HEK293T (cell line): ENCODE measurements at regions not wholly inside any gene's neighbourhood (a gene's known extent, or its start where the extent isn't known, plus 50 kb on each side); places are given as distances from the start of the nearest gene placed in this dataset.
A peak's percentile ranks its signal among the peaks of the same experiment; 100 is the strongest.

ENCODE experiments used
- CTCF ChIA-PET: fragments of 350-600 bp; formaldehyde crosslinking; extraction: SDS; loops from one replicate; lab custom pipeline; 2021; ENCODE audit warnings: antibody characterized with exemption, inconsistent platforms; lab: Yijun Ruan, JAX
- POLR2A ChIA-PET: fragments of 350-600 bp; formaldehyde crosslinking; extraction: SDS; loops from one replicate; lab custom pipeline; 2020; ENCODE audit warnings: antibody characterized with exemption, inconsistent platforms; lab: Yijun Ruan, JAX
- DNase-seq: peaks from one replicate; pipeline ENCODE4 v3.0.0; 2012; ENCODE audit warnings: mixed read lengths; ENCODE audit errors: extremely low spot score
- ARNT ChIP-seq: fragments of 450-650 bp; IDR thresholded peaks from 2 replicates; pipeline ENCODE4 v1.6.1; 2017; ENCODE audit warnings: mild to moderate bottlenecking
- BHLHE40 ChIP-seq: fragments of 450-650 bp; IDR thresholded peaks from 2 replicates; pipeline ENCODE4 v1.6.1; 2016; ENCODE audit warnings: mild to moderate bottlenecking, moderate library complexity, borderline replicate concordance
- CTBP1 ChIP-seq: fragments of 450-650 bp; IDR thresholded peaks from 2 replicates; pipeline ENCODE4 v1.6.1; 2016; ENCODE audit warnings: borderline replicate concordance
- ELF4 ChIP-seq: fragments of 450-650 bp; IDR thresholded peaks from 2 replicates; pipeline ENCODE4 v1.6.1; 2017; ENCODE audit warnings: antibody characterized with exemption
- FOXA1 ChIP-seq: fragments of 450-650 bp; IDR thresholded peaks from 2 replicates; pipeline ENCODE4 v1.6.1; 2016; ENCODE audit warnings: mild to moderate bottlenecking
- FOXK2 ChIP-seq: fragments of 450-650 bp; IDR thresholded peaks from 2 replicates; pipeline ENCODE4 v1.6.1; 2016; ENCODE audit warnings: mild to moderate bottlenecking
- FOXM1 ChIP-seq: fragments of 450-650 bp; IDR thresholded peaks from 2 replicates; pipeline ENCODE4 v1.6.1; 2017; ENCODE audit warnings: mild to moderate bottlenecking, borderline replicate concordance
- HDGF ChIP-seq: fragments of 450-650 bp; IDR thresholded peaks from 2 replicates; pipeline ENCODE4 v1.6.1; 2017; ENCODE audit warnings: antibody characterized with exemption, borderline replicate concordance
- L3MBTL2 ChIP-seq: fragments of 450-650 bp; conservative IDR thresholded peaks from 2 replicates; pipeline ENCODE4 v1.6.1; 2016; ENCODE audit warnings: mild to moderate bottlenecking
- LEF1 ChIP-seq: fragments of 450-650 bp; IDR thresholded peaks from 2 replicates; pipeline ENCODE4 v1.6.1; 2017; ENCODE audit warnings: mild to moderate bottlenecking, borderline replicate concordance
- NFRKB ChIP-seq: fragments of 450-650 bp; IDR thresholded peaks from 2 replicates; pipeline ENCODE4 v1.6.1; 2016; ENCODE audit warnings: mild to moderate bottlenecking, moderate library complexity
- SP1 ChIP-seq: fragments of 450-650 bp; IDR thresholded peaks from 2 replicates; pipeline ENCODE4 v1.6.1; 2017
- SUZ12 ChIP-seq: fragments of 450-650 bp; IDR thresholded peaks from 2 replicates; pipeline ENCODE4 v1.6.1; 2016; ENCODE audit warnings: mild to moderate bottlenecking
- TARDBP ChIP-seq: fragments of 450-650 bp; IDR thresholded peaks from 2 replicates; pipeline ENCODE4 v1.6.1; 2016
- ZNF384 ChIP-seq: fragments of 450-650 bp; IDR thresholded peaks from 2 replicates; pipeline ENCODE4 v1.6.1; 2016
- TF ChIP-seq, protein P1 (sequence below): fragments of 450-650 bp; IDR thresholded peaks from 2 replicates; pipeline ENCODE4 v1.6.1; 2016

DNA sequence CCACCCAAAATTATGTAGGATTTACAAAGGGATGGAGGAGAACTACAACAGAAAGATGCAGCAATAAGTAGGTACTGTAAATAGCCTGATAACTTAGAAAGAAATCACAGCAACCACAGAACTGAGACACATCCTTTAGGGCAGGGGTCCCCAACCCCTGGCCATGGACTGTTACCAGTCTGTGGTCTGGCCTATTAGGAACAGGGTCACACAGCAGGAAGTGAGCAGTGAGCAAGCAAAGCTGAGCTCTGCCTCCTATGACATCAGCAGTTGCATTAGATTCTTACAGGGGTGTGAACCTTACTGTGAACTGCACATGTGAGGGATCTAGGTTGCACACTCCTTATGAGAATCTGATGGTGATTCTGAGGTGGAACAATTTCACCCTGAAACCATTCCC is 997.6 kb downstream of the DIAPH3 start:
- CTCF ChIA-PET = no interaction called here
- DNase-seq = no peak

DNA sequence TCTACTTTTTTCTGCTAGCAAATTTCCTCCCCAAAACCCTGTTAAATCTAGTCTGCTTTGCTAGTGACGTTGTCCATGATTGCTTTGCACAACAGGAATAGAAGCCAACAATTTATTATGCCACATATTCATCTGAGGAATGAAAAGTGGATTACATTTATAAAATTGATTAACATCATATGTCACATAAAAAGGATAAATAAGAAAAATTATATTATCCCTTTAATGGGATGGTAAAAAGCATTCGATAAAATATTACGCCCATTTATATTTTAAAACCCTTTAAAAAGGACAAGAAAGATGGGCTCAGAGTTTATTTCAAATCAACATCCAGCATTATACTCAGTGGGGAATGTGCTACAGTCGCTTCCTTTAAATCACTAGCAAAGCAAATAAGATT is 991.7 kb downstream of the DIAPH3 start:
- DNase-seq = no peak
- CTCF ChIA-PET = no interaction called here
- POLR2A ChIA-PET = no interaction called here
- TF ChIP-seq CTBP1 (no peak), FOXK2 (no peak), TARDBP (no peak), ZNF384 (no peak), NFRKB (no peak), BHLHE40 (no peak), LEF1 (no peak), L3MBTL2 (no peak), ELF4 (no peak), ARNT (no peak), HDGF (no peak), SP1 (no peak), SUZ12 (no peak)
- TF ChIP-seq, protein P1, sequence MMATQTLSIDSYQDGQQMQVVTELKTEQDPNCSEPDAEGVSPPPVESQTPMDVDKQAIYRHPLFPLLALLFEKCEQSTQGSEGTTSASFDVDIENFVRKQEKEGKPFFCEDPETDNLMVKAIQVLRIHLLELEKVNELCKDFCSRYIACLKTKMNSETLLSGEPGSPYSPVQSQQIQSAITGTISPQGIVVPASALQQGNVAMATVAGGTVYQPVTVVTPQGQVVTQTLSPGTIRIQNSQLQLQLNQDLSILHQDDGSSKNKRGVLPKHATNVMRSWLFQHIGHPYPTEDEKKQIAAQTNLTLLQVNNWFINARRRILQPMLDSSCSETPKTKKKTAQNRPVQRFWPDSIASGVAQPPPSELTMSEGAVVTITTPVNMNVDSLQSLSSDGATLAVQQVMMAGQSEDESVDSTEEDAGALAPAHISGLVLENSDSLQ = no peak

More for the DNA sequence above, 997.6 kb downstream of the DIAPH3 start:
- no peak for TF ChIP-seq TARDBP
- no peak for TF ChIP-seq NFRKB
- TF ChIP-seq ELF4 = no peak
- TF ChIP-seq SUZ12 = no peak
- no peak for TF ChIP-seq LEF1
- no peak for TF ChIP-seq CTBP1
- TF ChIP-seq HDGF = no peak
- TF ChIP-seq SP1 = no peak
- TF ChIP-seq ARNT = no peak
- no peak for TF ChIP-seq ZNF384
- no peak for TF ChIP-seq FOXK2
- no peak for TF ChIP-seq BHLHE40
- TF ChIP-seq FOXA1 = no peak
- no peak for TF ChIP-seq L3MBTL2
- no peak for TF ChIP-seq FOXM1
- POLR2A ChIA-PET = no interaction called here

DNA sequence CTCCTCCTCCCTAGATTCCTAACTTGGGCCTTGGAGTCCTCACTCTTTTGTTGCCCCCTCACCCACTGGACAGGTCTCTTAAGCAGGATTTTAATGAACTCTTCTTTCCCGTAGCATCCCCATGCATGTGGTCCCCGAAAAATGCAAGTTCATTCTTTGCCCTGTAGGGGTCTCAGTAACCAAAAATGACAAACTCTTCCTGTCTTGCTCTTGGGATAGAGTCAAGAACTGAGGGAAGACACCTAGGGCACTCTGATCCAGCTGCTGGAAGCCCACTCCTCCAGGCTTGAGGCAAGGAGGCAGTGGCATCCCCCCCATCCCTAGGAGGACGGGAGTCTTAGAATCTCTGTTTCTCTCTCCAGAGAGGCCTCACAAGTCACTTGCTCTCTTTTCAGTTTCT is 987.0 kb downstream of the DIAPH3 start:
- TF ChIP-seq, protein P1 = no peak
- no peak for TF ChIP-seq HDGF
- TF ChIP-seq ARNT = no peak
- no peak for TF ChIP-seq LEF1
- TF ChIP-seq CTBP1 = no peak
- TF ChIP-seq FOXA1 = no peak
- TF ChIP-seq ZNF384 = no peak
- TF ChIP-seq SUZ12 = no peak
- no peak for TF ChIP-seq BHLHE40
- no peak for TF ChIP-seq L3MBTL2
- TF ChIP-seq NFRKB = no peak
- TF ChIP-seq FOXK2 = no peak
- peak; percentile 12 for DNase-seq
- CTCF ChIA-PET = no interaction called here
- POLR2A ChIA-PET = no interaction called here

DNA sequence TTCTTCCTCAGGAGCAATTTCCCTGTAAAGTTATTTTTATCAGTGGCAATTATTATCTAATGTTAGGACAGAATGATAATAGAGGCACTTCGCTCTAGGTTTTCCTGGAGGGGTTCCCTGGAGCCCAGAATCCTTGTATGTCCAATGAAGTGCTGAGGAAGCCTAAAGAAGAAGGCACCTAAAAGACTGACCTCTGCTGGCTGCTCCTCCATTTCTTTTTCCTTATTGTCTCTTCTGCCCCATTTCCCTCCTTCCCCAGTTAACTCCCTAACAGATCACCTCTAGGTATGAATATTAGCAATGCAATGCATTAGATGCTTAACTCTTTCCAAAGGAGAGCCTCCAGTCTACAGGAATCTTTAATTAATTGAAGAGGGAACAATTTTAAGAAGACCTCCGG is 985.4 kb downstream of the DIAPH3 start:
- TF ChIP-seq NFRKB (no peak), FOXK2 (no peak), SP1 (no peak), SUZ12 (no peak), FOXM1 (no peak), FOXA1 (no peak)
- TF ChIP-seq, protein P1 = no peak
- ChIA-PET CTCF (no interaction called here), POLR2A (no interaction called here)
- DNase-seq = no peak

DNA sequence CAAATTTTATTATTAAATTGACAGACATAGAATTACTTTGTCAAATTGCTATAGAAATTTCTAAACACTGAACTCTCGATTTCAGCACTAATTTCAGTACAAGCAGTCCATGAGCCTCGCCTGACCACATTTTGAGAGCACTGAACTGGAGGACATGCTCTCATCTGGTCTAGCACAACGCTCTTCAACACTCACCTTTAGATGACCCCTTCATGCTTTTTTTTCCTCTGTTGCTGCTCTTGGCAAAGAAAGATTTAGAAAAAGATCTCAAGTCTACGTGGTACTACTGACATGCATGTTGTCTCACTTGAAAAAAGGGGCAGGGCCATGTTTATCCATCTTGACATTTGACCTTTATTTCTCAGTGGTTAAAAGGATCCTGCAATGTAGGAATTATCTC is 981.5 kb downstream of the DIAPH3 start:
- POLR2A ChIA-PET = no interaction called here

More for the DNA sequence above, 981.5 kb downstream of the DIAPH3 start:
- TF ChIP-seq HDGF (no peak), SUZ12 (no peak), SP1 (no peak), L3MBTL2 (no peak), FOXK2 (no peak), FOXM1 (no peak), LEF1 (no peak), NFRKB (no peak), TARDBP (no peak), FOXA1 (no peak), BHLHE40 (no peak), CTBP1 (no peak), ARNT (no peak), ZNF384 (no peak), ELF4 (no peak)
- TF ChIP-seq, protein P1 = no peak
- CTCF ChIA-PET = no interaction called here
- DNase-seq = no peak
